Breast epithelium (tissue), 4 donors: ENCODE measurements at regions not wholly inside any gene's neighbourhood (a gene's known extent, or its start where the extent isn't known, plus 50 kb on each side); places are given as distances from the start of the nearest gene placed in this dataset.

ENCODE experiments used
- DNase-seq, 2 donors: peaks; one replicate each; pipeline ENCODE4 v3.0.0-alpha.2; 2019; ENCODE audit warnings: low spot score in 2 of 2
- H3K27ac ChIP-seq, 2 donors: fragments of 200-600 bp; sonication (generic) in 1 of 2; one replicate each; pipeline ENCODE4 v1.5.1; 2016 to 2019; ENCODE audit warnings: mild to moderate bottlenecking in 1 of 2
- H3K27me3 ChIP-seq, 2 donors: fragments of 200-600 bp; sonication (generic) in 1 of 2; one replicate each; pipeline versions ENCODE4 v1.5.1 to v1.6.0; 2017 to 2019; ENCODE audit warnings: control low read depth in 1 of 2, mild to moderate bottlenecking in 1 of 2
- H3K36me3 ChIP-seq: fragments of 200-600 bp; one replicate; pipeline ENCODE4 v1.5.1; 2019
- H3K4me1 ChIP-seq, 2 donors: fragments of 200-600 bp; sonication (generic); one replicate each; pipeline ENCODE4 v1.5.1; 2016 to 2019; ENCODE audit warnings: control low read depth in 1 of 2
- H3K4me3 ChIP-seq, 3 donors: fragments of 200-600 bp; sonication (generic); 1 replicate in 2 of 3; 2 replicates in 1 of 3; pipeline ENCODE4 v1.5.1; 2016 to 2019; ENCODE audit warnings: mild to moderate bottlenecking in 3 of 3, moderate library complexity in 2 of 3
- H3K9me3 ChIP-seq, 2 donors: fragments of 200-600 bp; sonication (generic) in 1 of 2; one replicate each; pipeline ENCODE4 v1.5.1; 2016 to 2019; ENCODE audit warnings: control low read depth in 1 of 2
- CTCF ChIP-seq, 3 donors: fragments of 450-650 bp; IDR thresholded peaks; one replicate each; pipeline ENCODE4 v1.5.1; 2016 to 2017; ENCODE audit warnings: antibody characterized with exemption in 3 of 3, mild to moderate bottlenecking in 3 of 3, moderate library complexity in 3 of 3
- POLR2A ChIP-seq: fragments of 450-650 bp; IDR thresholded peaks from one replicate; pipeline ENCODE4 v1.6.1; 2016; ENCODE audit warnings: antibody characterized with exemption, mild to moderate bottlenecking, moderate library complexity
- POLR2AphosphoS5 ChIP-seq, 3 donors: sonication (generic); formaldehyde crosslinking; IDR thresholded peaks; one replicate each; pipeline ENCODE4 v1.6.1; 2017; ENCODE audit warnings: antibody characterized with exemption in 3 of 3
- intact Hi-C: fragments of 100-400 bp; cut with DNase I; formaldehyde crosslinking; loops from one replicate; pipeline ENCODE4 v1.15.1; 2023; ENCODE audit warnings: low total_unique reads

GRCh38 chr3:102237838-102238237 lies 197.0 kb upstream of the ZPLD1 start:
- Histone ChIP-seq H3K4me3 (no peak overlapping the region), H3K9me3 (no peaks in the 10 kb centered on the region), H3K27me3 (no peaks in the 10 kb centered on the region), H3K27ac (no peak overlapping the region), H3K36me3 (no peaks in the 10 kb centered on the region), H3K4me1 (no peaks in the 10 kb centered on the region)
- no peak for DNase-seq
- intact Hi-C loops: no loop called here
- TF ChIP-seq POLR2AphosphoS5 (IDR thresholded peaks at IDR 0.05): no peak

- intact Hi-C loops: no loop called here
- H3K9me3 ChIP-seq: no peaks in the 10 kb centered on the region
- TF ChIP-seq CTCF (IDR thresholded peaks at IDR 0.05) (no peak), POLR2A (no peak), POLR2AphosphoS5 (IDR thresholded peaks at IDR 0.05) (no peak)
- H3K4me1 ChIP-seq: no peaks in the 10 kb centered on the region
- no peaks in the 10 kb centered on the region for H3K36me3 ChIP-seq
- H3K4me3 ChIP-seq: no peak overlapping the region
- no peaks in the 10 kb centered on the region for H3K27me3 ChIP-seq
- H3K27ac ChIP-seq: no peak overlapping the region
- no peak for DNase-seq
These were observed 196.5 kb upstream of the ZPLD1 start for GRCh38 chr3:102238362-102238761.

- intact Hi-C loops: no loop called here
- no peaks in the 10 kb centered on the region for H3K9me3 ChIP-seq
- H3K36me3 ChIP-seq: no peaks in the 10 kb centered on the region
- no peak for DNase-seq
- H3K4me1 ChIP-seq: no peaks in the 10 kb centered on the region
- H3K4me3 ChIP-seq: no peak overlapping the region
- no peaks in the 10 kb centered on the region for H3K27me3 ChIP-seq
- no peak overlapping the region for H3K27ac ChIP-seq
- no peak for TF ChIP-seq POLR2AphosphoS5 (IDR thresholded peaks at IDR 0.05)
These were observed 194.1 kb upstream of the ZPLD1 start for GRCh38 chr3:102240720-102241119.

- H3K36me3 ChIP-seq: no peaks in the 10 kb centered on the region
- no peak for TF ChIP-seq POLR2A
- TF ChIP-seq CTCF (IDR thresholded peaks at IDR 0.05): no peak
- TF ChIP-seq POLR2AphosphoS5 (IDR thresholded peaks at IDR 0.05): no peak
- H3K27ac ChIP-seq: no peak overlapping the region
- H3K4me3 ChIP-seq: no peak overlapping the region
- no peaks in the 10 kb centered on the region for H3K4me1 ChIP-seq
- DNase-seq: no peak
- H3K9me3 ChIP-seq: no peaks in the 10 kb centered on the region
- no peaks in the 10 kb centered on the region for H3K27me3 ChIP-seq
- intact Hi-C loops: no loop called here
These were observed 185.7 kb upstream of the ZPLD1 start for GRCh38 chr3:102248981-102249705.

- Histone ChIP-seq H3K27ac (no peak overlapping the region), H3K4me3 (no peak overlapping the region), H3K27me3 (no peaks in the 10 kb centered on the region), H3K9me3 (no peaks in the 10 kb centered on the region), H3K36me3 (no peaks in the 10 kb centered on the region), H3K4me1 (no peaks in the 10 kb centered on the region)
- DNase-seq: no peak
- TF ChIP-seq CTCF (IDR thresholded peaks at IDR 0.05): no peak
- TF ChIP-seq POLR2AphosphoS5 (IDR thresholded peaks at IDR 0.05): no peak
- TF ChIP-seq POLR2A: no peak
- intact Hi-C loops: no loop called here
These were observed 179.1 kb upstream of the ZPLD1 start for GRCh38 chr3:102255736-102256135.

GRCh38 chr3:102258666-102259227 lies 176.1 kb upstream of the ZPLD1 start:
- H3K36me3 ChIP-seq: no peaks in the 10 kb centered on the region
- H3K9me3 ChIP-seq: no peaks in the 10 kb centered on the region
- DNase-seq: no peak
- intact Hi-C loops: no loop called here
- H3K27ac ChIP-seq: no peak overlapping the region
- no peaks in the 10 kb centered on the region for H3K27me3 ChIP-seq
- H3K4me1 ChIP-seq: no peaks in the 10 kb centered on the region
- TF ChIP-seq CTCF (IDR thresholded peaks at IDR 0.05): no peak
- TF ChIP-seq POLR2AphosphoS5 (IDR thresholded peaks at IDR 0.05): no peak
- no peak for TF ChIP-seq POLR2A
- H3K4me3 ChIP-seq: no peak overlapping the region
